SK-N-SH treated with all-trans-retinoic acid at 6 μM for 48 hours (cell line): ENCODE measurements at regions not wholly inside any gene's neighbourhood (a gene's known extent, or its start where the extent isn't known, plus 50 kb on each side); places are given as distances from the start of the nearest gene placed in this dataset.

Source experiments
- ATAC-seq: fragments of 200-7000 bp; cut with Tn5 transposase; 3 replicates; pipeline ENCODE4 v1.9.1; 2020; ENCODE audit warnings: mild to moderate bottlenecking, moderate library complexity
- ARNTL ChIP-seq: fragments of 450-650 bp; formaldehyde crosslinking; IDR thresholded peaks from 2 replicates; pipeline ENCODE4 v1.5.0; 2020; ENCODE audit warnings: low read depth, mild to moderate bottlenecking, moderate library complexity, borderline replicate concordance
- BACH2 ChIP-seq: fragments of 250-450 bp; sonication (Bioruptor Pico); IDR thresholded peaks from 2 replicates; pipeline ENCODE4 v1.9.0; 2021; ENCODE audit warnings: mild to moderate bottlenecking, borderline replicate concordance
- CREB5 ChIP-seq: fragments of 250-450 bp; sonication (Bioruptor Pico); IDR thresholded peaks from 2 replicates; pipeline ENCODE4 v1.5.1; 2020; ENCODE audit warnings: low read depth, mild to moderate bottlenecking, moderate library complexity
- CSDC2 ChIP-seq: fragments of 250-450 bp; sonication (Bioruptor Pico); IDR thresholded peaks from 2 replicates; pipeline ENCODE4 v1.5.0; 2020; ENCODE audit warnings: mild to moderate bottlenecking, moderate library complexity
- CSRNP3 ChIP-seq: fragments of 250-450 bp; sonication (Bioruptor Pico); IDR thresholded peaks from 2 replicates; pipeline ENCODE4 v1.5.1; 2021; ENCODE audit warnings: mild to moderate bottlenecking, moderate library complexity
- ESRRG ChIP-seq: fragments of 250-450 bp; sonication (Bioruptor Pico); IDR thresholded peaks from 2 replicates; pipeline ENCODE4 v1.6.1; 2021; ENCODE audit warnings: mild to moderate bottlenecking
- ISL1 ChIP-seq: fragments of 250-450 bp; sonication (Bioruptor Pico); IDR thresholded peaks from 2 replicates; pipeline ENCODE4 v2.1.2; 2022; ENCODE audit warnings: mild to moderate bottlenecking, moderate library complexity
- OSR1 ChIP-seq: fragments of 250-450 bp; sonication (Bioruptor Pico); IDR thresholded peaks from 2 replicates; pipeline ENCODE4 v1.8.0; 2022; ENCODE audit warnings: moderate library complexity, mild to moderate bottlenecking, inconsistent platforms
- PATZ1 ChIP-seq: fragments of 250-450 bp; sonication (Bioruptor Pico); IDR thresholded peaks from 2 replicates; pipeline ENCODE4 v1.8.0; 2020; ENCODE audit warnings: mild to moderate bottlenecking, moderate library complexity, borderline replicate concordance
- RARB ChIP-seq: fragments of 250-450 bp; sonication (Bioruptor Pico); IDR thresholded peaks from 2 replicates; pipeline ENCODE4 v1.8.0; 2021; ENCODE audit warnings: mild to moderate bottlenecking, moderate library complexity
- SNAI2 ChIP-seq: fragments of 250-450 bp; sonication (Bioruptor Pico); IDR thresholded peaks from 2 replicates; pipeline ENCODE4 v1.5.0; 2020; ENCODE audit warnings: mild to moderate bottlenecking, moderate library complexity
- TCF4 ChIP-seq: fragments of 250-450 bp; sonication (Bioruptor Pico); IDR thresholded peaks from 2 replicates; pipeline ENCODE4 v1.8.0; 2021; ENCODE audit warnings: mild to moderate bottlenecking, moderate library complexity, borderline replicate concordance
- TOX ChIP-seq: fragments of 250-450 bp; sonication (Bioruptor Pico); IDR thresholded peaks from 2 replicates; pipeline ENCODE4 v1.8.0; 2021; ENCODE audit warnings: mild to moderate bottlenecking, moderate library complexity, borderline replicate concordance
- TSHZ2 ChIP-seq: fragments of 250-450 bp; sonication (Bioruptor Pico); IDR thresholded peaks from 2 replicates; pipeline ENCODE4 v1.5.0; 2020; ENCODE audit warnings: mild to moderate bottlenecking, moderate library complexity
- ZC3H10 ChIP-seq: fragments of 250-450 bp; sonication (Bioruptor Pico); IDR thresholded peaks from 2 replicates; pipeline ENCODE4 v1.5.1; 2021; ENCODE audit warnings: mild to moderate bottlenecking, moderate library complexity
- ZFP3 ChIP-seq: fragments of 250-450 bp; sonication (Bioruptor Pico); IDR thresholded peaks from 2 replicates; pipeline ENCODE4 v1.5.0; 2020; ENCODE audit warnings: mild to moderate bottlenecking, moderate library complexity
- ZNF565 ChIP-seq: fragments of 450-650 bp; formaldehyde crosslinking; conservative IDR thresholded peaks from 2 replicates; pipeline ENCODE4 v1.5.0; 2020; ENCODE audit warnings: low read depth, mild to moderate bottlenecking, moderate library complexity
- ZNF70 ChIP-seq: fragments of 450-650 bp; formaldehyde crosslinking; IDR thresholded peaks from 2 replicates; pipeline ENCODE4 v1.5.0; 2020; ENCODE audit warnings: mild to moderate bottlenecking, moderate library complexity
- ZNF8 ChIP-seq: fragments of 450-650 bp; formaldehyde crosslinking; IDR thresholded peaks from 2 replicates; pipeline ENCODE4 v1.5.0; 2020; ENCODE audit warnings: mild to moderate bottlenecking, moderate library complexity

GRCh38 chr5:66361070-66361469, 217.0 kb downstream of the SREK1 start:
- no peak for ATAC-seq

GRCh38 chr5:66362046-66362445, 217.9 kb downstream of the SREK1 start:
- TF ChIP-seq ZNF70 (CRISPR knock-in tag), result no peak
- no peak for TF ChIP-seq ZC3H10
- no peak for TF ChIP-seq OSR1 (CRISPR knock-in tag)
- TF ChIP-seq CREB5, result no peak
- TF ChIP-seq RARB, result no peak
- no peak for TF ChIP-seq ZNF8 (CRISPR knock-in tag)
- TF ChIP-seq TSHZ2 (CRISPR knock-in tag), result no peak
- TF ChIP-seq PATZ1 (CRISPR knock-in tag), result no peak
- no peak for TF ChIP-seq ARNTL
- TF ChIP-seq ZNF565, result no peak
- TF ChIP-seq CSDC2, result no peak
- TF ChIP-seq, all 23 proteins: peak for 0
- no peak for ATAC-seq

More at GRCh38 chr5:66361070-66361469, 217.0 kb downstream of the SREK1 start:
- TF ChIP-seq SNAI2 (CRISPR knock-in tag) (no peak), CSDC2 (no peak), ZNF565 (no peak), ISL1 (CRISPR knock-in tag) (no peak)
- TF ChIP-seq, all 23 proteins: peak for 0

GRCh38 chr5:66362687-66363086, 218.6 kb downstream of the SREK1 start:
- ATAC-seq, result no peak
- TF ChIP-seq ZC3H10 (no peak), CSDC2 (no peak), ISL1 (CRISPR knock-in tag) (no peak), RARB (no peak), BACH2 (CRISPR knock-in tag) (no peak), PATZ1 (CRISPR knock-in tag) (no peak), TOX (CRISPR knock-in tag) (no peak), ZNF565 (no peak), TSHZ2 (CRISPR knock-in tag) (no peak), CREB5 (no peak), ZFP3 (CRISPR knock-in tag) (no peak)

GRCh38 chr5:66363097-66363496, 219.0 kb downstream of the SREK1 start:
- ATAC-seq, result no peak

More at GRCh38 chr5:66363097-66363496, 219.0 kb downstream of the SREK1 start:
- TF ChIP-seq CSDC2 (no peak), CSRNP3 (CRISPR knock-in tag) (no peak), ESRRG (no peak), ZNF565 (peak; percentile 70; the same call in 1 of the 2 replicates), TCF4 (CRISPR knock-in tag) (peak; percentile 67; the same call in 1 of the 2 replicates)
